ENCODE measurements at regions not wholly inside any gene's neighbourhood (a gene's known extent, or its start where the extent isn't known, plus 50 kb on each side); places are given as distances from the start of the nearest gene placed in this dataset.
"Not testable (repeated sequence)": the region's sequence is repeated elsewhere in the genome, so short reads cannot be mapped to it uniquely, and the experiment has no call there.

GRCh38 chr14:37787879-37788494, 192.6 kb downstream of the TTC6 start:
- DNase-seq = no peak

- DNase-seq = peak; percentile 10
Measured at GRCh38 chr14:37791384-37792036, 196.1 kb downstream of the TTC6 start.

GRCh38 chr14:37792124-37792523, 196.7 kb downstream of the TTC6 start:
- no peak for DNase-seq

GRCh38 chr14:37796703-37797416, 201.4 kb downstream of the TTC6 start:
- DNase-seq = no peak

GRCh38 chr14:37797675-37798074, 202.2 kb downstream of the TTC6 start:
- DNase-seq = no peak

- DNase-seq = no peak
Measured at GRCh38 chr14:37807722-37808121, 212.3 kb downstream of the TTC6 start.

- no peak for DNase-seq
Measured at GRCh38 chr14:37810094-37810801, 214.8 kb downstream of the TTC6 start.

GRCh38 chr14:37813732-37814131, 218.3 kb downstream of the TTC6 start:
- DNase-seq = no peak

- no peak for DNase-seq
Measured at GRCh38 chr14:37816135-37816534, 220.7 kb downstream of the TTC6 start.

GRCh38 chr14:37816743-37817295, 221.4 kb downstream of the TTC6 start:
- no peak for DNase-seq

- DNase-seq = no peak
Measured at GRCh38 chr14:37819155-37820015, 224.0 kb downstream of the TTC6 start.

- DNase-seq = not testable (repeated sequence)
Measured at GRCh38 chr14:37820810-37821209, 225.4 kb downstream of the TTC6 start.

- DNase-seq = no peak
Measured at GRCh38 chr14:37824939-37825712, 229.7 kb downstream of the TTC6 start.

GRCh38 chr14:37826869-37827268, 231.4 kb downstream of the TTC6 start:
- no peak for DNase-seq

GRCh38 chr14:37830271-37830670, 234.8 kb downstream of the TTC6 start:
- DNase-seq = no peak

- DNase-seq = no peak
Measured at GRCh38 chr14:37834275-37834674, 238.8 kb downstream of the TTC6 start.

- not testable (repeated sequence) for DNase-seq
Measured at GRCh38 chr14:37838778-37839177, 243.3 kb downstream of the TTC6 start.

- not testable (repeated sequence) for DNase-seq
Measured at GRCh38 chr14:37841039-37841438, 245.6 kb downstream of the TTC6 start.

- no peak for DNase-seq
Measured at GRCh38 chr14:37842106-37842505, 246.7 kb downstream of the TTC6 start.

GRCh38 chr14:37843954-37844607, 248.7 kb downstream of the TTC6 start:
- no peak for DNase-seq

Measured in right kidney (tissue), 1 donor.